ENCODE measurements at regions not wholly inside any gene's neighbourhood (a gene's known extent, or its start where the extent isn't known, plus 50 kb on each side); places are given as distances from the start of the nearest gene placed in this dataset.
"Not testable (repeated sequence)": the region's sequence is repeated elsewhere in the genome, so short reads cannot be mapped to it uniquely, and the experiment has no call there.

- not testable (repeated sequence) for H3K27ac ChIP-seq (ENCODE audit: low read length); H3K9ac ChIP-seq (ENCODE audit: low read depth, low read length); H3K4me1 ChIP-seq (ENCODE audit: insufficient read depth, low read length); H3K9me3 ChIP-seq (ENCODE audit: insufficient read depth, low read depth, low read length); H3K36me3 ChIP-seq (ENCODE audit: insufficient read depth, low read depth, low read length); H3K27me3 ChIP-seq (ENCODE audit: insufficient read depth, low read length); H3K4me3 ChIP-seq (ENCODE audit: low read length)
Measured at GRCh38 chr3:178219661-178220060, 316.6 kb upstream of the KCNMB2 start.

GRCh38 chr3:178223876-178224275, 312.4 kb upstream of the KCNMB2 start:
- Histone ChIP-seq H3K36me3 (ENCODE audit: insufficient read depth, low read depth, low read length) (no peaks in the 10 kb centered on the region), H3K9ac (ENCODE audit: low read depth, low read length) (no peak overlapping the region), H3K9me3 (ENCODE audit: insufficient read depth, low read depth, low read length) (no peaks in the 10 kb centered on the region)

GRCh38 chr3:178226094-178226493, 310.1 kb upstream of the KCNMB2 start:
- H3K27ac ChIP-seq (ENCODE audit: low read length) = no peak overlapping the region
- no peak overlapping the region for H3K9ac ChIP-seq (ENCODE audit: low read depth, low read length)
- no peaks in the 10 kb centered on the region for H3K27me3 ChIP-seq (ENCODE audit: insufficient read depth, low read length)
- 0 out of 2 replicates have a peak, but pooled peaks cover 8% of the 10 kb centered on the region for H3K9me3 ChIP-seq (ENCODE audit: insufficient read depth, low read depth, low read length)
- H3K36me3 ChIP-seq (ENCODE audit: insufficient read depth, low read depth, low read length) = no peaks in the 10 kb centered on the region
- H3K4me1 ChIP-seq (ENCODE audit: insufficient read depth, low read length) = no peaks in the 10 kb centered on the region
- no peak overlapping the region for H3K4me3 ChIP-seq (ENCODE audit: low read length)

More at GRCh38 chr3:178223876-178224275, 312.4 kb upstream of the KCNMB2 start:
- Histone ChIP-seq H3K4me1 (ENCODE audit: insufficient read depth, low read length) (no peaks in the 10 kb centered on the region), H3K4me3 (ENCODE audit: low read length) (no peak overlapping the region), H3K27me3 (ENCODE audit: insufficient read depth, low read length) (no peaks in the 10 kb centered on the region), H3K27ac (ENCODE audit: low read length) (no peak overlapping the region)

GRCh38 chr3:178231645-178232044, 304.6 kb upstream of the KCNMB2 start:
- H3K9me3 ChIP-seq (ENCODE audit: insufficient read depth, low read depth, low read length) = 0 out of 2 replicates have a peak, but pooled peaks cover 8% of the 10 kb centered on the region
- H3K9ac ChIP-seq (ENCODE audit: low read depth, low read length) = no peak overlapping the region
- H3K27ac ChIP-seq (ENCODE audit: low read length) = no peak overlapping the region
- no peaks in the 10 kb centered on the region for H3K27me3 ChIP-seq (ENCODE audit: insufficient read depth, low read length)
- no peak overlapping the region for H3K4me3 ChIP-seq (ENCODE audit: low read length)
- H3K36me3 ChIP-seq (ENCODE audit: insufficient read depth, low read depth, low read length) = no peaks in the 10 kb centered on the region
- H3K4me1 ChIP-seq (ENCODE audit: insufficient read depth, low read length) = peaks cover 7% of the 10 kb centered on the region; the same call in 1 of the 2 replicates

- Histone ChIP-seq H3K27ac (ENCODE audit: low read length) (no peak overlapping the region), H3K27me3 (ENCODE audit: insufficient read depth, low read length) (no peaks in the 10 kb centered on the region), H3K4me3 (ENCODE audit: low read length) (no peak overlapping the region), H3K36me3 (ENCODE audit: insufficient read depth, low read depth, low read length) (no peaks in the 10 kb centered on the region), H3K4me1 (ENCODE audit: insufficient read depth, low read length) (peaks cover 22% of the 10 kb centered on the region), H3K9me3 (ENCODE audit: insufficient read depth, low read depth, low read length) (0 out of 2 replicates have a peak, but pooled peaks cover 8% of the 10 kb centered on the region), H3K9ac (ENCODE audit: low read depth, low read length) (no peak overlapping the region)
Measured at GRCh38 chr3:178233371-178234071, 302.7 kb upstream of the KCNMB2 start.

GRCh38 chr3:178236555-178237277, 299.5 kb upstream of the KCNMB2 start:
- H3K27me3 ChIP-seq (ENCODE audit: insufficient read depth, low read length) = no peaks in the 10 kb centered on the region
- peak overlapping the region; percentile 30 for H3K27ac ChIP-seq (ENCODE audit: low read length)
- H3K9me3 ChIP-seq (ENCODE audit: insufficient read depth, low read depth, low read length) = no peaks in the 10 kb centered on the region
- H3K4me3 ChIP-seq (ENCODE audit: low read length) = no peak overlapping the region
- peaks cover 31% of the 10 kb centered on the region for H3K4me1 ChIP-seq (ENCODE audit: insufficient read depth, low read length)
- no peak overlapping the region for H3K9ac ChIP-seq (ENCODE audit: low read depth, low read length)
- no peaks in the 10 kb centered on the region for H3K36me3 ChIP-seq (ENCODE audit: insufficient read depth, low read depth, low read length)

GRCh38 chr3:178238179-178238578, 298.1 kb upstream of the KCNMB2 start:
- Histone ChIP-seq H3K27me3 (ENCODE audit: insufficient read depth, low read length) (no peaks in the 10 kb centered on the region), H3K27ac (ENCODE audit: low read length) (peak overlapping the region; percentile 83), H3K4me3 (ENCODE audit: low read length) (peak overlapping the region; percentile 20), H3K9me3 (ENCODE audit: insufficient read depth, low read depth, low read length) (no peaks in the 10 kb centered on the region), H3K36me3 (ENCODE audit: insufficient read depth, low read depth, low read length) (no peaks in the 10 kb centered on the region), H3K4me1 (ENCODE audit: insufficient read depth, low read length) (peaks cover 31% of the 10 kb centered on the region), H3K9ac (ENCODE audit: low read depth, low read length) (peak overlapping the region; percentile 46; the same call in 1 of the 2 replicates)

GRCh38 chr3:178244733-178245709, 291.2 kb upstream of the KCNMB2 start:
- no peaks in the 10 kb centered on the region for H3K9me3 ChIP-seq (ENCODE audit: insufficient read depth, low read depth, low read length)
- no peak overlapping the region for H3K4me3 ChIP-seq (ENCODE audit: low read length)
- no peaks in the 10 kb centered on the region for H3K36me3 ChIP-seq (ENCODE audit: insufficient read depth, low read depth, low read length)
- no peaks in the 10 kb centered on the region for H3K4me1 ChIP-seq (ENCODE audit: insufficient read depth, low read length)
- no peak overlapping the region for H3K27ac ChIP-seq (ENCODE audit: low read length)
- H3K9ac ChIP-seq (ENCODE audit: low read depth, low read length) = no peak overlapping the region
- H3K27me3 ChIP-seq (ENCODE audit: insufficient read depth, low read length) = no peaks in the 10 kb centered on the region

GRCh38 chr3:178246004-178246403, 290.2 kb upstream of the KCNMB2 start:
- Histone ChIP-seq H3K4me1 (ENCODE audit: insufficient read depth, low read length) (no peaks in the 10 kb centered on the region), H3K9ac (ENCODE audit: low read depth, low read length) (no peak overlapping the region), H3K27me3 (ENCODE audit: insufficient read depth, low read length) (no peaks in the 10 kb centered on the region), H3K9me3 (ENCODE audit: insufficient read depth, low read depth, low read length) (no peaks in the 10 kb centered on the region), H3K27ac (ENCODE audit: low read length) (no peak overlapping the region), H3K36me3 (ENCODE audit: insufficient read depth, low read depth, low read length) (no peaks in the 10 kb centered on the region), H3K4me3 (ENCODE audit: low read length) (no peak overlapping the region)

GRCh38 chr3:178255315-178255714, 280.9 kb upstream of the KCNMB2 start:
- H3K4me1 ChIP-seq (ENCODE audit: insufficient read depth, low read length) = no peaks in the 10 kb centered on the region
- H3K36me3 ChIP-seq (ENCODE audit: insufficient read depth, low read depth, low read length) = no peaks in the 10 kb centered on the region
- H3K4me3 ChIP-seq (ENCODE audit: low read length) = no peak overlapping the region
- H3K9me3 ChIP-seq (ENCODE audit: insufficient read depth, low read depth, low read length) = no peaks in the 10 kb centered on the region
- no peak overlapping the region for H3K27ac ChIP-seq (ENCODE audit: low read length)
- H3K27me3 ChIP-seq (ENCODE audit: insufficient read depth, low read length) = no peaks in the 10 kb centered on the region
- no peak overlapping the region for H3K9ac ChIP-seq (ENCODE audit: low read depth, low read length)

GRCh38 chr3:178257491-178257890, 278.7 kb upstream of the KCNMB2 start:
- Histone ChIP-seq H3K36me3 (ENCODE audit: insufficient read depth, low read depth, low read length) (no peaks in the 10 kb centered on the region), H3K4me3 (ENCODE audit: low read length) (no peak overlapping the region), H3K9me3 (ENCODE audit: insufficient read depth, low read depth, low read length) (no peaks in the 10 kb centered on the region), H3K27ac (ENCODE audit: low read length) (no peak overlapping the region), H3K9ac (ENCODE audit: low read depth, low read length) (no peak overlapping the region), H3K4me1 (ENCODE audit: insufficient read depth, low read length) (no peaks in the 10 kb centered on the region), H3K27me3 (ENCODE audit: insufficient read depth, low read length) (no peaks in the 10 kb centered on the region)
